PC-9 (cell line): ENCODE measurements at regions not wholly inside any gene's neighbourhood (a gene's known extent, or its start where the extent isn't known, plus 50 kb on each side); places are given as distances from the start of the nearest gene placed in this dataset.

Source experiments
- EZH2 ChIP-seq: fragments of 200-600 bp; sonication (generic); IDR thresholded peaks from 2 replicates; pipeline ENCODE4 v1.8.0; 2017; ENCODE audit warnings: antibody characterized with exemption, low read depth
- TF ChIP-seq, protein P1 (sequence below): fragments of 200-600 bp; sonication (generic); conservative IDR thresholded peaks from 2 replicates; pipeline ENCODE4 v1.6.1; 2017; ENCODE audit warnings: mixed run types, antibody characterized with exemption, mild to moderate bottlenecking, moderate library complexity

DNA sequence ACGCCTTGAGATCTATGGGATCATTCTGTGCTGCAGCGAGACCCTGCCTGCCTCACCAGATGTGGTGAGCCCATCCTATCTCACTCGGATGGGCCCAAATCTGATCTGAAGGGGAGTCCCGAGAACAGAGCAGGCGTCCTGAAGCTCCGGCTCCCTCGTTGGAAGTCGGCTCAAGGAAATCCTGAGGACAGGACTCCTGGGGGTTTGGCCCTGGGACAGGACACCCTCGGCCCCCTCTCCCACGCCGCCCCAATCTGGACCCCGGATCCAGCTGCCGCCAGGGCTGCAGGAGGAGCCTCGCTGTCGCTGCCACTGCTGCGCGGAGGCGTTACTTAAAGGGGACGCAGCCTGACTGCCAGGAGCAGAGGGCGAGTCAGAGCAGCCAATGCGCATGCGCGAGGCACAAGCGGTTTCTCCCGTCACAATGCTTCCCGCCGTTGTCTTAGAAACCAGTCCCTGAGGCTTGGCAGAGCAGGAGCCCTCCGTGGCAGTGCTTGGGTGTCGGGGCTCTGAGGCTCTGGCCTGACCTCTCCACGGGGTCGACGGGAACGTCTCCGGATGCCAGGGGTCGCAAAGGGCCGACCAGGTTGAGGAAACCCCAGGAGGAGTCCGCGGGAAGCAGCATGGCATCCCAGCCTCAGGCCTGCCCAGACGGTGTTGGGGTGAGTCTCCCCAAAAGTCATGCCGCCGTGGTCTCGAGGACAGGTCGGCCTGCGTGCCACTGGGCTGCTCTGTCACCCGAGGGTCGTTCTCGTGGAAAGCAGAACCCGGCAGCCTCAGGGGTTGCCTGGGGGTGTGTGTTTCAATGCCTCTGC lies 1567.8 kb upstream of the DEFB115 start:
- TF ChIP-seq, protein P1, sequence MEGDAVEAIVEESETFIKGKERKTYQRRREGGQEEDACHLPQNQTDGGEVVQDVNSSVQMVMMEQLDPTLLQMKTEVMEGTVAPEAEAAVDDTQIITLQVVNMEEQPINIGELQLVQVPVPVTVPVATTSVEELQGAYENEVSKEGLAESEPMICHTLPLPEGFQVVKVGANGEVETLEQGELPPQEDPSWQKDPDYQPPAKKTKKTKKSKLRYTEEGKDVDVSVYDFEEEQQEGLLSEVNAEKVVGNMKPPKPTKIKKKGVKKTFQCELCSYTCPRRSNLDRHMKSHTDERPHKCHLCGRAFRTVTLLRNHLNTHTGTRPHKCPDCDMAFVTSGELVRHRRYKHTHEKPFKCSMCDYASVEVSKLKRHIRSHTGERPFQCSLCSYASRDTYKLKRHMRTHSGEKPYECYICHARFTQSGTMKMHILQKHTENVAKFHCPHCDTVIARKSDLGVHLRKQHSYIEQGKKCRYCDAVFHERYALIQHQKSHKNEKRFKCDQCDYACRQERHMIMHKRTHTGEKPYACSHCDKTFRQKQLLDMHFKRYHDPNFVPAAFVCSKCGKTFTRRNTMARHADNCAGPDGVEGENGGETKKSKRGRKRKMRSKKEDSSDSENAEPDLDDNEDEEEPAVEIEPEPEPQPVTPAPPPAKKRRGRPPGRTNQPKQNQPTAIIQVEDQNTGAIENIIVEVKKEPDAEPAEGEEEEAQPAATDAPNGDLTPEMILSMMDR = no peak
- TF ChIP-seq EZH2 = no peak
